Keratinocyte (primary cell): ENCODE measurements at regions not wholly inside any gene's neighbourhood (a gene's known extent, or its start where the extent isn't known, plus 50 kb on each side); places are given as distances from the start of the nearest gene placed in this dataset.

Source experiments
- DNase-seq: peaks from one replicate; pipeline ENCODE4 v3.0.0-alpha.2; 2011; ENCODE audit warnings: low read depth, missing footprints, low spot score
- FAIRE-seq: peaks from 2 replicates; lab custom pipeline; 2011; peaks lifted over from hg19 to GRCh38; lab: Jason Lieb, UNC
- H2AFZ ChIP-seq: 2 replicates; pipeline ENCODE4 v1.6.0; 2012; ENCODE audit warnings: low read length, control low read depth, inconsistent platforms; ENCODE audit not compliant: control insufficient read depth
- H3K27ac ChIP-seq: 2 replicates; pipeline ENCODE4 v1.5.1; 2011; ENCODE audit warnings: low read length; ENCODE audit not compliant: control insufficient read depth, insufficient read depth
- H3K27me3 ChIP-seq: 3 replicates; pipeline ENCODE4 v1.6.0; 2011; ENCODE audit warnings: low read length; ENCODE audit not compliant: control insufficient read depth, insufficient read depth; ENCODE audit errors: extremely low read depth
- H3K36me3 ChIP-seq, 2 experiments: 2 replicates in 1 of 2; 3 replicates in 1 of 2; pipeline ENCODE4 v1.5.1; 2011; ENCODE audit warnings: low read length in 2 of 2, mild to moderate bottlenecking in 1 of 2; ENCODE audit not compliant: control insufficient read depth in 2 of 2, insufficient read depth in 2 of 2; ENCODE audit errors: extremely low read depth in 1 of 2
- H3K4me1 ChIP-seq: 3 replicates; pipeline ENCODE4 v1.5.1; 2011; ENCODE audit warnings: low read length; ENCODE audit not compliant: control insufficient read depth, insufficient read depth; ENCODE audit errors: extremely low read depth
- H3K4me2 ChIP-seq: 3 replicates; pipeline ENCODE4 v1.6.0; 2011; ENCODE audit warnings: low read depth, low read length; ENCODE audit not compliant: control insufficient read depth, insufficient read depth; ENCODE audit errors: extremely low read depth
- H3K4me3 ChIP-seq, 3 experiments: fragments of 200-600 bp in 1 of 3; sonication (generic) in 1 of 3; 2 replicates in 2 of 3; 3 replicates in 1 of 3; pipeline ENCODE4 v1.5.1; 2011 to 2016; ENCODE audit warnings: low read length in 3 of 3, mild to moderate bottlenecking in 3 of 3, control low read depth in 2 of 3, inconsistent platforms in 1 of 3, low read depth in 1 of 3, mixed read lengths in 1 of 3, mixed run types in 1 of 3, moderate library complexity in 1 of 3; ENCODE audit not compliant: control insufficient read depth in 2 of 3, insufficient read depth in 2 of 3; ENCODE audit errors: extremely low read depth in 1 of 3
- H3K79me2 ChIP-seq: 2 replicates; pipeline ENCODE4 v1.6.0; 2012; ENCODE audit warnings: low read length; ENCODE audit not compliant: control insufficient read depth, insufficient read depth
- H3K9ac ChIP-seq: 3 replicates; pipeline ENCODE4 v1.6.0; 2011; ENCODE audit warnings: low read length; ENCODE audit not compliant: control insufficient read depth, insufficient read depth; ENCODE audit errors: extremely low read depth
- H3K9me1 ChIP-seq: 3 replicates; pipeline ENCODE4 v1.6.0; 2011; ENCODE audit warnings: low read length; ENCODE audit not compliant: control insufficient read depth, insufficient read depth; ENCODE audit errors: extremely low read depth
- H3K9me3 ChIP-seq: 2 replicates; pipeline ENCODE4 v1.5.1; 2012; ENCODE audit warnings: low read depth, low read length; ENCODE audit not compliant: control insufficient read depth
- H4K20me1 ChIP-seq: 3 replicates; pipeline ENCODE4 v1.6.0; 2011; ENCODE audit warnings: low read length; ENCODE audit not compliant: control insufficient read depth, insufficient read depth; ENCODE audit errors: extremely low read depth
- CTCF ChIP-seq, 3 experiments: IDR thresholded peaks in 1 of 3; conservative IDR thresholded peaks in 1 of 3; optimal IDR thresholded peaks in 1 of 3; 2 replicates in 2 of 3; 3 replicates in 1 of 3; pipeline versions ENCODE3 to v1.5.1; 2011; ENCODE audit warnings: low read length in 3 of 3, mild to moderate bottlenecking in 3 of 3, moderate library complexity in 2 of 3, control low read depth in 1 of 3, inconsistent platforms in 1 of 3; ENCODE audit not compliant: insufficient read depth in 2 of 3; ENCODE audit errors: extremely low read depth in 1 of 3
- EZH2 ChIP-seq: IDR thresholded peaks from one replicate; pipeline ENCODE4 v1.6.1; 2012; ENCODE audit warnings: inconsistent platforms, mild to moderate bottlenecking, low read length, moderate library complexity
- dilution Hi-C: fragments of 300-500 bp; cut with MboI; formaldehyde crosslinking; loops from one replicate; pipeline ENCODE4 v1.7.0; 2020; ENCODE audit warnings: low sequenced_read_pairs; ENCODE audit not compliant: extremely low pct_ligation_motif_present

DNA sequence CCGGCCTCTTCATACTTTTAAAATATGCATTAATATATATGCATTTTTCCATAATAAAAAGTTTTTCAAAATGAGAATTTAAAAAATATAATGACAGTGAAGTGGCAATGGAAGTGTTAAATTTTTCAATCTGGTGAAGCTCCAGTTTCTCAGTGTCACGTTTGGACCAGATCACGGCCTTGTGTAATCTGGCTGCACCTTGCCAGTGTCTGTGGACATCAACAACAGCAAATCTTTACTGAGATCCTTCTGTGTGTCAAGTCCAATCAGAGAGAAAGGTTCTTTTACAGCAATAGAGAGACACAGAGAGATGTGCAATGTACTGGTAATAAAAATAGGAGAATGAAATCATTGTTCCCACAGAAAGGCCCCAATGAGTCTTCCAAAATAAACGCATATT lies 49.8 kb upstream of the PAK1 start:
- dilution Hi-C loops: no loop called here
- no peak overlapping the region for H3K27ac ChIP-seq
- H2AFZ ChIP-seq: no peak overlapping the region
- H3K4me1 ChIP-seq: no peaks in the 10 kb centered on the region
- H3K9ac ChIP-seq: no peak overlapping the region
- no peaks in the 10 kb centered on the region for H3K79me2 ChIP-seq
- H3K27me3 ChIP-seq: no peaks in the 10 kb centered on the region
- no peaks in the 10 kb centered on the region for H4K20me1 ChIP-seq
- no peak for TF ChIP-seq EZH2
- no peak for TF ChIP-seq CTCF (optimal IDR thresholded peaks at IDR 0.05 in 1 of 3, IDR thresholded peaks at IDR 0.05 in 1 of 3, conservative IDR thresholded peaks at IDR 0.05 in 1 of 3; ENCODE audit: extremely low read depth in 1 of 3, insufficient read depth in 2 of 3, low read length in 3 of 3)
- no peaks in the 10 kb centered on the region for H3K36me3 ChIP-seq
- no peak for DNase-seq
- no peaks in the 10 kb centered on the region for H3K9me3 ChIP-seq
- H3K9me1 ChIP-seq: no peaks in the 10 kb centered on the region
- no peak overlapping the region for H3K4me2 ChIP-seq
- no peak for FAIRE-seq
- H3K4me3 ChIP-seq: no peak overlapping the region
